HCT116 (cell line): ENCODE measurements at regions not wholly inside any gene's neighbourhood (a gene's known extent, or its start where the extent isn't known, plus 50 kb on each side); places are given as distances from the start of the nearest gene placed in this dataset.

Source experiments
- CBX3 ChIP-seq: IDR thresholded peaks from 2 replicates; pipeline ENCODE4 v1.6.1; 2012; ENCODE audit warnings: low read depth
- CEBPB ChIP-seq: IDR thresholded peaks from 2 replicates; pipeline ENCODE4 v1.6.1; 2012; ENCODE audit warnings: low read depth
- ELF1 ChIP-seq: IDR thresholded peaks from 2 replicates; pipeline ENCODE4 v1.6.1; 2012; ENCODE audit warnings: low read depth, borderline replicate concordance
- EZH2 ChIP-seq: fragments of 200-600 bp; sonication (generic); IDR thresholded peaks from 2 replicates; pipeline ENCODE4 v1.6.1; 2017; ENCODE audit warnings: antibody characterized with exemption, mixed run types
- EZH2phosphoT487 ChIP-seq: fragments of 200-600 bp; IDR thresholded peaks from 2 replicates; pipeline ENCODE4 v1.6.1; 2018; ENCODE audit warnings: antibody characterized with exemption, borderline replicate concordance
- POLR2A ChIP-seq: IDR thresholded peaks from 2 replicates; pipeline ENCODE4 v1.7.0; 2011; ENCODE audit warnings: borderline replicate concordance; ENCODE audit not compliant: insufficient read depth, insufficient read length; ENCODE audit errors: extremely low read depth
- POLR2AphosphoS5 ChIP-seq: IDR thresholded peaks from 2 replicates; pipeline ENCODE4 v1.6.1; 2011; ENCODE audit warnings: mild to moderate bottlenecking, low read depth, low read length, moderate library complexity
- RAD21 ChIP-seq: IDR thresholded peaks from 2 replicates; pipeline ENCODE4 v1.6.1; 2012; ENCODE audit warnings: low read depth, mild to moderate bottlenecking
- ZFX ChIP-seq: fragments of 450-650 bp; IDR thresholded peaks from 2 replicates; pipeline ENCODE4 v1.6.1; 2017
- ZNF274 ChIP-seq: fragments of 200-500 bp; sonication (Bioruptor generic); IDR thresholded peaks from 2 replicates; pipeline ENCODE4 v1.6.1; 2014; ENCODE audit warnings: mild to moderate bottlenecking, low read depth, low read length, inconsistent platforms
- TF ChIP-seq, protein P1 (sequence below): IDR thresholded peaks from 2 replicates; pipeline ENCODE4 v1.6.1; 2012
- TF ChIP-seq, protein P2 (sequence below), 3 experiments: fragments of 200-600 bp in 1 of 3; sonication (generic) in 1 of 3; IDR thresholded peaks in 2 of 3; conservative IDR thresholded peaks in 1 of 3; 2 replicates each; pipeline ENCODE4 v1.5.1; 2012 to 2017; ENCODE audit warnings: low read depth in 2 of 3, low read length in 2 of 3, antibody characterized with exemption in 1 of 3, borderline replicate concordance in 1 of 3, control low read depth in 1 of 3, mild to moderate bottlenecking in 1 of 3, mixed read lengths in 1 of 3, mixed run types in 1 of 3, moderate library complexity in 1 of 3; ENCODE audit not compliant: insufficient read depth in 1 of 3
- TF ChIP-seq, protein P3 (sequence below): IDR thresholded peaks from 2 replicates; pipeline ENCODE4 v1.6.1; 2012; ENCODE audit warnings: low read depth

DNA sequence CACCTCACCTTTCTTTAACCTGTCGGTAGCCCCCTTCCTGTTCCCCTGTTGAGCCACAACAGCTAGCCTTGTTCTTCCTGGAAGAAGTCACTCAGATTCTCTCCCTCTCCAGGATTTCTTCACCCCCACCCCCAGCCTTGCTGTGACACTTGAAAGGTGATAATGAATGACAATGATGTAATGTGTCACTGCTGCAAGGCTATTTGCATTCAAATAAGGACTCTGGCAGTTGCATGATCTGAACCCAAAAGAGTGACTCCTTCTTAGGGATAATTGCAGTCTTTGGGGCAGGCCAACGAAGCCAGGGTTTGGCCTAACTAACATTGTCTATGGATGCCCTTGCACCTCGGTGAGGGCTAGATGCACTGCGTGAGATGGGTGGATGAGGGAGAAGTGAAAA lies 154.4 kb upstream of the CLINT1 start:
- no peak for TF ChIP-seq POLR2AphosphoS5
- no peak for TF ChIP-seq RAD21
- no peak for TF ChIP-seq EZH2
- no peak for TF ChIP-seq CBX3
- no peak for TF ChIP-seq POLR2A
- TF ChIP-seq, protein P1, sequence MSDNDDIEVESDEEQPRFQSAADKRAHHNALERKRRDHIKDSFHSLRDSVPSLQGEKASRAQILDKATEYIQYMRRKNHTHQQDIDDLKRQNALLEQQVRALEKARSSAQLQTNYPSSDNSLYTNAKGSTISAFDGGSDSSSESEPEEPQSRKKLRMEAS: no peak
- no peak for TF ChIP-seq ELF1
- TF ChIP-seq, protein P2, sequence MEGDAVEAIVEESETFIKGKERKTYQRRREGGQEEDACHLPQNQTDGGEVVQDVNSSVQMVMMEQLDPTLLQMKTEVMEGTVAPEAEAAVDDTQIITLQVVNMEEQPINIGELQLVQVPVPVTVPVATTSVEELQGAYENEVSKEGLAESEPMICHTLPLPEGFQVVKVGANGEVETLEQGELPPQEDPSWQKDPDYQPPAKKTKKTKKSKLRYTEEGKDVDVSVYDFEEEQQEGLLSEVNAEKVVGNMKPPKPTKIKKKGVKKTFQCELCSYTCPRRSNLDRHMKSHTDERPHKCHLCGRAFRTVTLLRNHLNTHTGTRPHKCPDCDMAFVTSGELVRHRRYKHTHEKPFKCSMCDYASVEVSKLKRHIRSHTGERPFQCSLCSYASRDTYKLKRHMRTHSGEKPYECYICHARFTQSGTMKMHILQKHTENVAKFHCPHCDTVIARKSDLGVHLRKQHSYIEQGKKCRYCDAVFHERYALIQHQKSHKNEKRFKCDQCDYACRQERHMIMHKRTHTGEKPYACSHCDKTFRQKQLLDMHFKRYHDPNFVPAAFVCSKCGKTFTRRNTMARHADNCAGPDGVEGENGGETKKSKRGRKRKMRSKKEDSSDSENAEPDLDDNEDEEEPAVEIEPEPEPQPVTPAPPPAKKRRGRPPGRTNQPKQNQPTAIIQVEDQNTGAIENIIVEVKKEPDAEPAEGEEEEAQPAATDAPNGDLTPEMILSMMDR (IDR thresholded peaks at IDR 0.05 in 2 of 3, conservative IDR thresholded peaks at IDR 0.05 in 1 of 3; ENCODE audit: borderline replicate concordance in 1 of 3, insufficient read depth in 1 of 3, low read depth in 2 of 3, low read length in 2 of 3): no peak
- TF ChIP-seq CEBPB: no peak
- TF ChIP-seq, protein P3, sequence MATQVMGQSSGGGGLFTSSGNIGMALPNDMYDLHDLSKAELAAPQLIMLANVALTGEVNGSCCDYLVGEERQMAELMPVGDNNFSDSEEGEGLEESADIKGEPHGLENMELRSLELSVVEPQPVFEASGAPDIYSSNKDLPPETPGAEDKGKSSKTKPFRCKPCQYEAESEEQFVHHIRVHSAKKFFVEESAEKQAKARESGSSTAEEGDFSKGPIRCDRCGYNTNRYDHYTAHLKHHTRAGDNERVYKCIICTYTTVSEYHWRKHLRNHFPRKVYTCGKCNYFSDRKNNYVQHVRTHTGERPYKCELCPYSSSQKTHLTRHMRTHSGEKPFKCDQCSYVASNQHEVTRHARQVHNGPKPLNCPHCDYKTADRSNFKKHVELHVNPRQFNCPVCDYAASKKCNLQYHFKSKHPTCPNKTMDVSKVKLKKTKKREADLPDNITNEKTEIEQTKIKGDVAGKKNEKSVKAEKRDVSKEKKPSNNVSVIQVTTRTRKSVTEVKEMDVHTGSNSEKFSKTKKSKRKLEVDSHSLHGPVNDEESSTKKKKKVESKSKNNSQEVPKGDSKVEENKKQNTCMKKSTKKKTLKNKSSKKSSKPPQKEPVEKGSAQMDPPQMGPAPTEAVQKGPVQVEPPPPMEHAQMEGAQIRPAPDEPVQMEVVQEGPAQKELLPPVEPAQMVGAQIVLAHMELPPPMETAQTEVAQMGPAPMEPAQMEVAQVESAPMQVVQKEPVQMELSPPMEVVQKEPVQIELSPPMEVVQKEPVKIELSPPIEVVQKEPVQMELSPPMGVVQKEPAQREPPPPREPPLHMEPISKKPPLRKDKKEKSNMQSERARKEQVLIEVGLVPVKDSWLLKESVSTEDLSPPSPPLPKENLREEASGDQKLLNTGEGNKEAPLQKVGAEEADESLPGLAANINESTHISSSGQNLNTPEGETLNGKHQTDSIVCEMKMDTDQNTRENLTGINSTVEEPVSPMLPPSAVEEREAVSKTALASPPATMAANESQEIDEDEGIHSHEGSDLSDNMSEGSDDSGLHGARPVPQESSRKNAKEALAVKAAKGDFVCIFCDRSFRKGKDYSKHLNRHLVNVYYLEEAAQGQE: no peak
- no peak for TF ChIP-seq ZFX
- no peak for TF ChIP-seq EZH2phosphoT487
- TF ChIP-seq ZNF274: no peak
